ENCODE measurements at regions not wholly inside any gene's neighbourhood (a gene's known extent, or its start where the extent isn't known, plus 50 kb on each side); places are given as distances from the start of the nearest gene placed in this dataset.
"Not testable (repeated sequence)": the region's sequence is repeated elsewhere in the genome, so short reads cannot be mapped to it uniquely, and the experiment has no call there.

DNA sequence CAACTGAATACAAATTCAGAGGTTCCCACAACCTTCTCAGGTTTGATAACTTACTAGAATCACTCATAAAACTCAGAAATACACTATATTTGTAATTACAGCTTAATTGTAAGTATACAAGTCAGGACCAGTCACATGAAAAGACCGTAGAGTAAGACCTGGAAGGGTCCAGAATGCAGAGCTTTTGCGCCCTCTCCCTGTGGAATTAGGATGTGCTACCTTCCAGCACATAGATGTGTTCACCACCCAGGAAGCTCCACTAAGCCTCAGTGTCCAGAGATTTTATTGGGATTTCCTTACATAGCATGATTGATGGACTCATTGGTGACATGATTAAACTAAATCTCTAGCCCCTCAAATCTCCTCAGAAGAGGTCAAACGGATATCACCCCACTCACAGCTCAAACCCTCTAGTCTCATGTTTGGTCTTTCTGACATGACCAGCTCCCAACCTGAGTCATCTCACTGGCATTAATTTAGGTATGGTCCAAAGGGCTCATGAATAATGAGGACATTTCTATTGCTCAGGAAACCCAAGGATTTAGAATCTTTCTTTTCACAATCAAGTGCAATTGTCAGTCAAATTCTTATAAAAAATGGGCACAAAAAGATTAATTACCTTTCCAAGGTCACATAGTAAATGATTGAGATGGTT, 77.2 kb upstream of the UBASH3B start:
- Histone ChIP-seq H3K27me3 (no peaks in the 10 kb centered on the region), H3K9me3 (no peaks in the 10 kb centered on the region), H3K4me3 (no peak overlapping the region), H3K36me3 (no peaks in the 10 kb centered on the region), H3K27ac (no peak overlapping the region), H3K4me1 (peaks cover 0 to 4% (median 2%) of the 10 kb centered on the region in 4 donors)
- no peak for DNase-seq
- intact Hi-C loops (cut with DNase I; ENCODE audit: low total_unique reads), result no loop called here
- no peak for TF ChIP-seq CTCF (IDR thresholded peaks at IDR 0.05)

- intact Hi-C loops (cut with DNase I; ENCODE audit: low total_unique reads), result no loop called here
- H3K9me3 ChIP-seq, result no peaks in the 10 kb centered on the region
- no peaks in the 10 kb centered on the region for H3K27me3 ChIP-seq
- H3K4me1 ChIP-seq, result no peaks in the 10 kb centered on the region
- H3K36me3 ChIP-seq, result no peaks in the 10 kb centered on the region
- DNase-seq, result no peak
- H3K27ac ChIP-seq, result no peak overlapping the region
- TF ChIP-seq CTCF (IDR thresholded peaks at IDR 0.05), result no peak
- H3K4me3 ChIP-seq, result no peak overlapping the region
Measured at GRCh38 chr11:122572592-122572991, 82.9 kb upstream of the UBASH3B start.

DNA sequence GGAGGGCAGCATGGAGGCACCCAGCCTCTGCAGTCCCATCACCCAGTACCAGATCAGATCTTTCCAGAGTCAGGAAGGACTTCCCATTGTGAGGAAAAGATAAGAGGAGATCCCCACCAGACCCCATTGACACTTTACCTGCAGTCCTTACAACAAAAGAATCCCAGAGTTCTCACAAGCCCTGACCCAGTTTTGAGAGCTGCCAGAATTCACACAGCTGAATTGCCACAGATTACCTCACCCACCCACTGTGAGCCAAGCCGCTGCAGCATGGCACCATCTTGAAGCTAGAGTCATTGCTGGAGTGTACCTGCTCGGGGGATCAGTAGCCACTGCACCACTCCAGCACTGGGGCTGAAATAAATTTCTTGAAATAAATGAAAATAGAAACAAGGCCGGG, 91.8 kb upstream of the UBASH3B start:
- DNase-seq, result no peak
- H3K36me3 ChIP-seq, result no peaks in the 10 kb centered on the region
- intact Hi-C loops (cut with DNase I; ENCODE audit: low total_unique reads), result no loop called here
- no peak overlapping the region for H3K27ac ChIP-seq
- no peaks in the 10 kb centered on the region for H3K9me3 ChIP-seq
- H3K4me3 ChIP-seq, result no peak overlapping the region
- TF ChIP-seq CTCF (IDR thresholded peaks at IDR 0.05), result no peak
- H3K4me1 ChIP-seq, result no peaks in the 10 kb centered on the region
- peaks cover 0 to 7% of the 10 kb centered on the region in 2 donors for H3K27me3 ChIP-seq

DNA sequence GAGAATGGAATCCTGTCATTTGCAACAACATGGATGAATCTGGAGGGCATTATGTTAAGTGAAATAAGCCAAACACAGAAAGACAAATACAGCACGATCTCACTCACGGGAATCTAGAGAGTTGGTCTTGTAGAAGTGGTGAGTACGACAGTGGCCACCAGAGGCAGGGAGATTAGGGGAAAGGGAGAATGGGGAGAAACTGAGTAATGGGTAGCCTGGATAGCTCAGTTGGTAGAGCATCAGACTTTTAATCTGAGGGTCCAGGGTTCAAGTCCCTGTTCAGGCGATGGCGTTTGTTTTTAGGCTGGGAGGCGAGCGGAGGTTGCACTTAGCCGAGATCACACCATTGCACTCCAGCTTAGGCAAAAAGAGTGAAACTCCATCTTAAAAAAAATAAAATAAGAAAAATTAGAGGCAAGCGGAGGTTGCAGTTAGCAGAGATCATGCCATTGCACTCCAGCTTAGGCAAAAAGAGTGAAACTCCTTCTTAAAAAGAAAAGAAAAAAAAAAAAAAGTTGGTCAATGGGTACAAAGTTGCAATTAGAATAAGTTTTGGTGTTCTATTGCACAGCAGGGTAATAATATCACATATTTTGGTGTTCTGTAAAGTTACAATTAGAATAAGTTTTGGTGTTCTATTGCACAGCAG, 95.7 kb upstream of the UBASH3B start:
- Histone ChIP-seq H3K27me3 (peaks cover 0 to 27% of the 10 kb centered on the region in 2 donors), H3K36me3 (no peaks in the 10 kb centered on the region), H3K9me3 (no peaks in the 10 kb centered on the region), H3K4me3 (no peak overlapping the region), H3K27ac (no peak overlapping the region), H3K4me1 (peaks cover 0 to 5% (median 0%) of the 10 kb centered on the region in 4 donors)
- intact Hi-C loops (cut with DNase I; ENCODE audit: low total_unique reads), result no loop called here
- no peak for DNase-seq
- no peak for TF ChIP-seq CTCF (IDR thresholded peaks at IDR 0.05)

- H3K27me3 ChIP-seq, result peaks cover 0 to 27% of the 10 kb centered on the region in 2 donors
- H3K4me3 ChIP-seq; DNase-seq; H3K9me3 ChIP-seq; intact Hi-C loops (cut with DNase I; ENCODE audit: low total_unique reads); H3K4me1 ChIP-seq; H3K36me3 ChIP-seq; H3K27ac ChIP-seq: not testable (repeated sequence)
Measured at GRCh38 chr11:122559218-122559617, 96.3 kb upstream of the UBASH3B start.

DNA sequence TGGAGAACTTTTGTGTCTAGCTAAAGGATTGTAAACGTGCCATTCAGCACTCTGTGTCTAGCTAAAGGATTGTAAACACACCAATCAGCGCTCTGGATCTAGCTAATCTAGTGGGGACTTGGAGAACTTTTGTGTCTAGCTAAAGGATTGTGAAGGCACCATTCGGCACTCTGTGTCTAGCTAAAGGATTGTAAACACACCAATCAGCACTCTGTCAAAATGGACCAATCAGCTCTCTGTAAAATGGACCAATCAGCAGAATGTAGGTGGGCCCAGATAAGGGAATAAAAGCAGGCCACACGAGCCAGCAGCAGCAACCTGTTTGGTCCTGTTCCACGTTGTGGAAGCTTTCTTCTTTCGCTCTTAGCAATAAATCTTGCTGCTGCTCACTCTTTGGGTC, 98.4 kb upstream of the UBASH3B start:
- H3K27ac ChIP-seq; intact Hi-C loops (cut with DNase I; ENCODE audit: low total_unique reads): not testable (repeated sequence)

More for the DNA sequence above, 98.4 kb upstream of the UBASH3B start:
- DNase-seq, H3K4me3 ChIP-seq, H3K9me3 ChIP-seq, H3K4me1 ChIP-seq, H3K36me3 ChIP-seq: not testable (repeated sequence)
- peaks cover 0 to 23% of the 10 kb centered on the region in 2 donors for H3K27me3 ChIP-seq

Data from tibial artery (tissue), 4 donors.